IMR-90 (cell line): ENCODE measurements at regions not wholly inside any gene's neighbourhood (a gene's known extent, or its start where the extent isn't known, plus 50 kb on each side); places are given as distances from the start of the nearest gene placed in this dataset.

Experiments
- ATAC-seq: fragments of 200-7000 bp; cut with Tn5 transposase; 2 replicates; pipeline ENCODE4 v1.9.1; 2020; ENCODE audit warnings: low read depth, mild to moderate bottlenecking, moderate library complexity
- BruUV-seq: library from RNA; stranded (reverse); fragments of 400-500 nt; replicated peaks from 2 replicates; lab custom pipeline; 2021; lab: Mats Ljungman, UMichigan
- CTCF ChIA-PET: fragments of 300-600 bp; formaldehyde crosslinking; extraction: SDS; loops from one replicate; lab custom pipeline; 2021; ENCODE audit warnings: antibody characterized with exemption; lab: Yijun Ruan, JAX
- POLR2A ChIA-PET: fragments of 300-600 bp; sonication (Branson Sonifier 250); formaldehyde crosslinking; loops from one replicate; lab custom pipeline; 2022; ENCODE audit warnings: antibody characterized with exemption; ENCODE audit not compliant: unreplicated experiment; lab: Charles Lee
- DNase-seq: peaks from one replicate; pipeline ENCODE4 v3.0.0; 2013
- H2AFZ ChIP-seq: replicated peaks from 2 replicates; pipeline ENCODE3; 2013; ENCODE audit warnings: low read length, mild to moderate bottlenecking; ENCODE audit not compliant: poor library complexity
- H2AK5ac ChIP-seq: 2 replicates; pipeline ENCODE4 v1.6.1; 2013; ENCODE audit warnings: low read depth, low read length, inconsistent platforms
- H2AK9ac ChIP-seq: replicated peaks from 2 replicates; pipeline ENCODE3; 2013; ENCODE audit warnings: mild to moderate bottlenecking, low read depth, low read length, moderate library complexity; ENCODE audit not compliant: poor library complexity
- H2BK120ac ChIP-seq: 2 replicates; pipeline ENCODE4 v1.6.1; 2013; ENCODE audit warnings: low read depth, low read length, inconsistent platforms
- H2BK15ac ChIP-seq: 3 replicates; pipeline ENCODE4 v1.6.1; 2013; ENCODE audit warnings: low read depth, low read length, inconsistent platforms
- H2BK20ac ChIP-seq: 2 replicates; pipeline ENCODE4 v1.6.1; 2013; ENCODE audit warnings: low read depth, mild to moderate bottlenecking, inconsistent platforms, low read length, moderate library complexity
- H2BK5ac ChIP-seq: 2 replicates; pipeline ENCODE4 v1.6.1; 2013; ENCODE audit warnings: mild to moderate bottlenecking, low read depth, low read length, inconsistent platforms; ENCODE audit not compliant: poor library complexity, severe bottlenecking
- H3K14ac ChIP-seq: replicated peaks from 2 replicates; pipeline ENCODE4 v1.6.1; 2013; ENCODE audit warnings: low read depth, low read length, inconsistent platforms
- H3K18ac ChIP-seq: 2 replicates; pipeline ENCODE4 v1.6.1; 2013; ENCODE audit warnings: low read depth, low read length, control low read depth
- H3K23ac ChIP-seq: 2 replicates; pipeline ENCODE4 v1.6.1; 2013; ENCODE audit warnings: low read depth, low read length, inconsistent platforms
- H3K27ac ChIP-seq: 2 replicates; pipeline ENCODE4 v1.5.1; 2013; ENCODE audit warnings: mild to moderate bottlenecking, control low read depth, low read length; ENCODE audit not compliant: insufficient read depth
- H3K27me3 ChIP-seq: 2 replicates; pipeline ENCODE4 v1.6.1; 2013; ENCODE audit warnings: low read length; ENCODE audit not compliant: control insufficient read depth, insufficient read depth
- H3K36me3 ChIP-seq: 2 replicates; pipeline ENCODE4 v1.6.1; 2013; ENCODE audit warnings: low read length, mixed read lengths; ENCODE audit not compliant: control insufficient read depth, insufficient read depth
- H3K4ac ChIP-seq: 2 replicates; pipeline ENCODE4 v1.6.1; 2013; ENCODE audit warnings: low read depth, low read length, inconsistent platforms
- H3K4me1 ChIP-seq: 2 replicates; pipeline ENCODE4 v1.6.1; 2013; ENCODE audit warnings: low read length, mixed read lengths; ENCODE audit not compliant: control insufficient read depth, insufficient read depth
- H3K4me2 ChIP-seq: 2 replicates; pipeline ENCODE4 v1.6.1; 2013; ENCODE audit warnings: low read depth, mild to moderate bottlenecking, control low read depth, low read length, moderate library complexity
- H3K4me3 ChIP-seq: 2 replicates; pipeline ENCODE4 v1.5.1; 2013; ENCODE audit warnings: low read depth, mild to moderate bottlenecking, control low read depth, low read length, moderate library complexity; ENCODE audit not compliant: insufficient read depth
- H3K56ac ChIP-seq: 2 replicates; pipeline ENCODE4 v1.6.1; 2013; ENCODE audit warnings: low read length, inconsistent platforms; ENCODE audit not compliant: insufficient read depth; ENCODE audit errors: extremely low read depth
- H3K79me1 ChIP-seq, 2 experiments: 2 replicates each; pipeline ENCODE4 v1.6.1; 2013; ENCODE audit warnings: low read length in 2 of 2, inconsistent platforms in 1 of 2, low read depth in 1 of 2
- H3K9ac ChIP-seq: 2 replicates; pipeline ENCODE4 v1.6.1; 2013; ENCODE audit warnings: low read depth, low read length, control low read depth
- H3K9me1 ChIP-seq: 2 replicates; pipeline ENCODE4 v1.6.1; 2013; ENCODE audit warnings: low read length, inconsistent platforms; ENCODE audit not compliant: insufficient read depth
- H3K9me3 ChIP-seq: 2 replicates; pipeline ENCODE4 v1.6.1; 2013; ENCODE audit warnings: low read length; ENCODE audit not compliant: control insufficient read depth, insufficient read depth
- H4K20me1 ChIP-seq: 2 replicates; pipeline ENCODE4 v1.6.1; 2013; ENCODE audit warnings: low read length, inconsistent platforms; ENCODE audit not compliant: insufficient read depth
- H4K5ac ChIP-seq: 2 replicates; pipeline ENCODE4 v1.6.1; 2013; ENCODE audit warnings: mild to moderate bottlenecking, low read depth, low read length, control low read depth
- H4K8ac ChIP-seq, 2 experiments: 2 replicates each; pipeline ENCODE4 v1.6.1; 2013; ENCODE audit warnings: low read depth in 2 of 2, low read length in 2 of 2, control low read depth in 1 of 2, inconsistent platforms in 1 of 2
- H4K91ac ChIP-seq: 2 replicates; pipeline ENCODE4 v1.6.1; 2013; ENCODE audit warnings: low read depth, low read length, inconsistent platforms; ENCODE audit not compliant: insufficient read depth
- BHLHE40 ChIP-seq: fragments of 150-350 bp; IDR thresholded peaks from 2 replicates; pipeline ENCODE4 v1.6.1; 2016; ENCODE audit warnings: mild to moderate bottlenecking, low read depth, low read length
- CEBPB ChIP-seq: IDR thresholded peaks from 2 replicates; pipeline ENCODE4 v1.6.1; 2012; ENCODE audit warnings: low read depth, low read length, improper control_type of control experiment
- CHD1 ChIP-seq: IDR thresholded peaks from 2 replicates; pipeline ENCODE4 v1.6.1; 2012; ENCODE audit warnings: low read depth, low read length, improper control_type of control experiment
- ELK1 ChIP-seq: fragments of 150-350 bp; IDR thresholded peaks from 2 replicates; pipeline ENCODE4 v1.6.1; 2016; ENCODE audit warnings: low read depth, mild to moderate bottlenecking, low read length, moderate library complexity, borderline replicate concordance
- FOS ChIP-seq: fragments of 150-350 bp; IDR thresholded peaks from 2 replicates; pipeline ENCODE4 v1.6.1; 2016; ENCODE audit warnings: low read depth, low read length
- MAFK ChIP-seq: IDR thresholded peaks from 2 replicates; pipeline ENCODE4 v1.6.1; 2012; ENCODE audit warnings: low read depth, low read length, improper control_type of control experiment
- MAZ ChIP-seq: IDR thresholded peaks from 2 replicates; pipeline ENCODE4 v1.6.1; 2012; ENCODE audit warnings: low read depth, mild to moderate bottlenecking, low read length, improper control_type of control experiment, moderate library complexity, borderline replicate concordance
- MXI1 ChIP-seq: IDR thresholded peaks from 2 replicates; pipeline ENCODE4 v1.6.1; 2012; ENCODE audit warnings: low read depth, mild to moderate bottlenecking, low read length, moderate library complexity, borderline replicate concordance
- NFE2L2 ChIP-seq: fragments of 150-350 bp; IDR thresholded peaks from 2 replicates; pipeline ENCODE4 v1.6.1; 2016; ENCODE audit warnings: low read depth, mild to moderate bottlenecking, low read length
- POLR2A ChIP-seq: IDR thresholded peaks from 2 replicates; pipeline ENCODE4 v1.6.1; 2012; ENCODE audit warnings: mild to moderate bottlenecking, low read depth, low read length
- RAD21 ChIP-seq: IDR thresholded peaks from 2 replicates; pipeline ENCODE4 v1.6.1; 2012; ENCODE audit warnings: low read length, improper control_type of control experiment
- RCOR1 ChIP-seq: IDR thresholded peaks from 2 replicates; pipeline ENCODE4 v1.6.1; 2012; ENCODE audit warnings: mild to moderate bottlenecking, low read length, improper control_type of control experiment; ENCODE audit not compliant: insufficient replicate concordance
- RFX5 ChIP-seq: IDR thresholded peaks from 2 replicates; pipeline ENCODE4 v1.8.0; 2012; ENCODE audit warnings: low read depth, mild to moderate bottlenecking, low read length, moderate library complexity
- SMC3 ChIP-seq: fragments of 150-350 bp; IDR thresholded peaks from 2 replicates; pipeline ENCODE4 v1.6.1; 2016; ENCODE audit warnings: low read depth, mild to moderate bottlenecking, antibody characterized with exemption, low read length, moderate library complexity
- USF2 ChIP-seq: fragments of 150-350 bp; IDR thresholded peaks from 2 replicates; pipeline ENCODE4 v1.6.1; 2017; ENCODE audit warnings: mild to moderate bottlenecking, antibody characterized with exemption, low read length, low read depth
- WGBS, 2 experiments: methylation state at CpG; one replicate each; pipeline versions ENCODE4 v1.1.5 to v1.1.7; 2013; ENCODE audit warnings: missing lambda C conversion rate in 2 of 2; ENCODE audit not compliant: insufficient read length in 1 of 2; ENCODE audit errors: extremely low coverage in 2 of 2; 5-methylcytosine and 5-hydroxymethylcytosine counted together
- dilution Hi-C: fragments of 300-500 bp; cut with HindIII; formaldehyde crosslinking; loops from one replicate; pipeline ENCODE4 v1.14.3; 2018; ENCODE audit warnings: low sequenced_read_pairs; ENCODE audit not compliant: unreplicated experiment
- in situ Hi-C: fragments of 300-500 bp; cut with MboI; formaldehyde crosslinking; loops from 3 replicates; pipeline ENCODE4 v1.14.3; 2019; ENCODE audit warnings: low sequenced_read_pairs, inconsistent platforms, mixed read lengths
- intact Hi-C: fragments of 100-400 bp; cut with micrococcal nuclease; formaldehyde crosslinking; loops from 2 replicates; pipeline ENCODE4 v1.10.0; 2022
- TF ChIP-seq, protein P1 (sequence below): conservative IDR thresholded peaks from 2 replicates; pipeline ENCODE4 v1.5.1; 2012; ENCODE audit warnings: mild to moderate bottlenecking, low read depth, low read length, improper control_type of control experiment

DNA sequence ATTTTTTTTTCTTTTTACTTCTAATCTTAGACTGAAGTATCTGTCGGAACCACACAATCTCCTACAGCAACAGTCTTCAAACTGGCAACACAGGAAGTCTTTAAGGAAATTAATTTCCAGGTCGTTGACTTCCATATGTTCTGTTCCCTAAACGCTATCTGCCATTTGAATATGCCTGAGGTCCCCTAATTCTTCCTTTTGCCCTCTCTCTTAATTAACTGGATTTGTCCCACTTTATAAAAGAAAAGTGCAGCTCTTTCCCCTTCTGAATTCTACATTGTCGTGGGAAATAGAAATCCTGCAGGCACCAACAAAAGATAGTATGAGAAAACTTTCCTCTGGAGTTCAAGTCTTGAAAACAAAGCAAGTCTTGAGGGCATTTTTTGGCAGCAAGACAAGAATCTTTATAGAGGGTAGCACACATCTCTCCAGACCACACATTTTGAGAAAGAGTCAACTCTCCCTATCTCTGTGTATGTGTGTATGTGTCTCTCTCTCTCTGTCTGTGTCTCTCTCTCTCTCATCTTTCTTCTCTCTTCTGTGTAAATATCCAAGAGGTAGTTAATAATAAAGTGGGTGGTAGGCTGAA is 879.8 kb downstream of the SOCS6 start:
- BruUV-seq: no TSS peak
- POLR2A ChIA-PET: no interaction called here
- ATAC-seq (no peak), DNase-seq (no peak)
- intact Hi-C loops: no loop called here
- H3K27ac ChIP-seq: no peak overlapping the region
- no peak overlapping the region for H3K18ac ChIP-seq
- no peak overlapping the region for H2AK9ac ChIP-seq
- H3K9ac ChIP-seq: no peak overlapping the region
- H4K8ac ChIP-seq: no peak overlapping the region
- no peak overlapping the region for H4K5ac ChIP-seq
- no peak overlapping the region for H3K4me2 ChIP-seq
- no peak overlapping the region for H3K4ac ChIP-seq
- no peaks in the 10 kb centered on the region for H3K9me1 ChIP-seq
- no peak overlapping the region for H3K14ac ChIP-seq
- H4K20me1 ChIP-seq: no peaks in the 10 kb centered on the region
- no peak overlapping the region for H3K23ac ChIP-seq
- no peak overlapping the region for H2BK15ac ChIP-seq
- TF ChIP-seq, protein P1, sequence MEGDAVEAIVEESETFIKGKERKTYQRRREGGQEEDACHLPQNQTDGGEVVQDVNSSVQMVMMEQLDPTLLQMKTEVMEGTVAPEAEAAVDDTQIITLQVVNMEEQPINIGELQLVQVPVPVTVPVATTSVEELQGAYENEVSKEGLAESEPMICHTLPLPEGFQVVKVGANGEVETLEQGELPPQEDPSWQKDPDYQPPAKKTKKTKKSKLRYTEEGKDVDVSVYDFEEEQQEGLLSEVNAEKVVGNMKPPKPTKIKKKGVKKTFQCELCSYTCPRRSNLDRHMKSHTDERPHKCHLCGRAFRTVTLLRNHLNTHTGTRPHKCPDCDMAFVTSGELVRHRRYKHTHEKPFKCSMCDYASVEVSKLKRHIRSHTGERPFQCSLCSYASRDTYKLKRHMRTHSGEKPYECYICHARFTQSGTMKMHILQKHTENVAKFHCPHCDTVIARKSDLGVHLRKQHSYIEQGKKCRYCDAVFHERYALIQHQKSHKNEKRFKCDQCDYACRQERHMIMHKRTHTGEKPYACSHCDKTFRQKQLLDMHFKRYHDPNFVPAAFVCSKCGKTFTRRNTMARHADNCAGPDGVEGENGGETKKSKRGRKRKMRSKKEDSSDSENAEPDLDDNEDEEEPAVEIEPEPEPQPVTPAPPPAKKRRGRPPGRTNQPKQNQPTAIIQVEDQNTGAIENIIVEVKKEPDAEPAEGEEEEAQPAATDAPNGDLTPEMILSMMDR: no peak
- TF ChIP-seq ELK1 (no peak), MAZ (no peak), POLR2A (no peak), BHLHE40 (no peak), MXI1 (no peak), RFX5 (no peak), NFE2L2 (no peak), MAFK (no peak), CEBPB (no peak), RCOR1 (no peak), USF2 (no peak), SMC3 (no peak), CHD1 (no peak), FOS (no peak), RAD21 (no peak)
- H2BK20ac ChIP-seq: no peak overlapping the region
- H3K4me1 ChIP-seq: no peaks in the 10 kb centered on the region
- H3K4me3 ChIP-seq: no peak overlapping the region
- H2BK120ac ChIP-seq: no peak overlapping the region
- H2AK5ac ChIP-seq: no peak overlapping the region
- no peak overlapping the region for H2BK5ac ChIP-seq
- H2AFZ ChIP-seq: no peak overlapping the region
- WGBS, 2 experiments: no CpG with 5 or more reads among the region's 4 CpGs
- peaks cover 2% of the 10 kb centered on the region for H3K9me3 ChIP-seq
- dilution Hi-C loops: no loop called here
- no peaks in the 10 kb centered on the region for H3K36me3 ChIP-seq
- H4K91ac ChIP-seq: no peak overlapping the region
- H3K27me3 ChIP-seq: no peaks in the 10 kb centered on the region
- H3K79me1 ChIP-seq: no peaks in the 10 kb centered on the region
- CTCF ChIA-PET: no interaction called here
- in situ Hi-C loops: no loop called here
- H3K56ac ChIP-seq: no peak overlapping the region
